Endothelial cell of umbilical vein (primary cell): ENCODE measurements at regions not wholly inside any gene's neighbourhood (a gene's known extent, or its start where the extent isn't known, plus 50 kb on each side); places are given as distances from the start of the nearest gene placed in this dataset.

Experiments
- BruUV-seq: library from RNA; stranded (reverse); fragments of 400-500 nt; replicated peaks from 2 replicates; lab custom pipeline; 2021; lab: Mats Ljungman, UMichigan
- CTCF ChIA-PET: fragments of 300-600, 350-600 bp; sonication (Branson Sonifier 250); formaldehyde crosslinking; loops from one replicate; lab custom pipeline; 2021; ENCODE audit warnings: antibody characterized with exemption, inconsistent platforms; lab: Charles Lee
- POLR2A ChIA-PET: fragments of 300-600, 350-600 bp; sonication (Branson Sonifier 250); formaldehyde crosslinking; loops from one replicate; lab custom pipeline; 2021; ENCODE audit warnings: antibody characterized with exemption, inconsistent platforms; lab: Charles Lee
- DNase-seq: peaks from one replicate; pipeline ENCODE4 v3.0.0-alpha.2; 2011; ENCODE audit warnings: low read depth, low spot score
- FAIRE-seq: peaks from 2 replicates; lab custom pipeline; 2011; peaks lifted over from hg19 to GRCh38; lab: Jason Lieb, UNC
- H2AFZ ChIP-seq: 2 replicates; pipeline ENCODE4 v1.6.0; 2012; ENCODE audit warnings: low read depth, low read length, control low read depth, inconsistent platforms
- H3K27ac ChIP-seq: 2 replicates; pipeline ENCODE4 v1.5.1; 2011; ENCODE audit warnings: low read depth, mild to moderate bottlenecking, control low read depth, low read length, moderate library complexity; ENCODE audit not compliant: insufficient read depth
- H3K27me3 ChIP-seq, 2 experiments: 2 replicates each; pipeline versions ENCODE4 v1.6.0 to v1.6.1; 2011; ENCODE audit warnings: low read length in 2 of 2, mixed read lengths in 1 of 2; ENCODE audit not compliant: control insufficient read depth in 2 of 2, insufficient read depth in 2 of 2
- H3K36me3 ChIP-seq, 2 experiments: 2 replicates in 1 of 2; 3 replicates in 1 of 2; pipeline ENCODE4 v1.5.1; 2011; ENCODE audit warnings: low read length in 2 of 2, mild to moderate bottlenecking in 1 of 2, moderate library complexity in 1 of 2; ENCODE audit not compliant: control insufficient read depth in 2 of 2, insufficient read depth in 2 of 2; ENCODE audit errors: extremely low read depth in 1 of 2
- H3K4me1 ChIP-seq: 3 replicates; pipeline ENCODE4 v1.5.1; 2011; ENCODE audit warnings: mild to moderate bottlenecking, low read length; ENCODE audit not compliant: control insufficient read depth, insufficient read depth; ENCODE audit errors: extremely low read depth
- H3K4me2 ChIP-seq: 2 replicates; pipeline ENCODE4 v1.6.1; 2011; ENCODE audit warnings: low read length, control low read depth, mixed read lengths; ENCODE audit not compliant: insufficient read depth
- H3K4me3 ChIP-seq, 3 experiments: fragments of 200-600 bp in 1 of 3; sonication (generic), shearing (Covaris generic) in 1 of 3; replicated peaks in 1 of 3; 2 replicates each; pipeline ENCODE4 v1.5.1; 2011 to 2016; ENCODE audit warnings: control low read depth in 3 of 3, low read length in 3 of 3, mild to moderate bottlenecking in 2 of 3, inconsistent platforms in 1 of 3, low read depth in 1 of 3, moderate library complexity in 1 of 3; ENCODE audit not compliant: insufficient read depth in 1 of 3
- H3K79me2 ChIP-seq: 2 replicates; pipeline ENCODE4 v1.6.0; 2012; ENCODE audit warnings: low read length, inconsistent platforms; ENCODE audit not compliant: control insufficient read depth, insufficient read depth
- H3K9ac ChIP-seq: replicated peaks from 2 replicates; pipeline ENCODE3; 2011; ENCODE audit warnings: low read length, control low read depth; ENCODE audit not compliant: insufficient read depth; ENCODE audit errors: extremely low read depth
- H3K9me1 ChIP-seq: replicated peaks from 3 replicates; pipeline ENCODE4 v1.6.0; 2011; ENCODE audit warnings: mild to moderate bottlenecking, low read length; ENCODE audit not compliant: control insufficient read depth, insufficient read depth; ENCODE audit errors: extremely low read depth
- H3K9me3 ChIP-seq: replicated peaks from 2 replicates; pipeline ENCODE4 v1.5.1; 2012; ENCODE audit warnings: low read length, inconsistent platforms; ENCODE audit not compliant: control insufficient read depth, insufficient read depth
- H4K20me1 ChIP-seq: replicated peaks from 2 replicates; pipeline ENCODE3; 2011; ENCODE audit warnings: mild to moderate bottlenecking, low read length; ENCODE audit not compliant: control insufficient read depth, insufficient read depth; ENCODE audit errors: extremely low read depth
- EZH2 ChIP-seq: IDR thresholded peaks from 2 replicates; pipeline ENCODE4 v1.6.1; 2012; ENCODE audit warnings: borderline replicate concordance, low read depth, mild to moderate bottlenecking, moderate library complexity, low read length, inconsistent platforms; ENCODE audit not compliant: severe bottlenecking
- FOS ChIP-seq: IDR thresholded peaks from 2 replicates; pipeline ENCODE4 v1.6.1; 2011; ENCODE audit warnings: mild to moderate bottlenecking, low read length, moderate library complexity, borderline replicate concordance; ENCODE audit not compliant: insufficient read depth
- GATA2 ChIP-seq: IDR thresholded peaks from 2 replicates; pipeline ENCODE4 v1.7.0; 2011; ENCODE audit warnings: low read depth, mild to moderate bottlenecking, moderate library complexity, mixed read lengths, low read length; ENCODE audit not compliant: insufficient read length, insufficient read depth
- JUN ChIP-seq: IDR thresholded peaks from 2 replicates; pipeline ENCODE4 v1.6.1; 2011; ENCODE audit warnings: borderline replicate concordance, low read depth; ENCODE audit not compliant: insufficient read length, insufficient read depth
- MYC ChIP-seq: IDR thresholded peaks from one replicate; pipeline ENCODE4 v1.6.1; 2011; ENCODE audit warnings: mild to moderate bottlenecking, low read depth, low read length
- POLR2A ChIP-seq: IDR thresholded peaks from 2 replicates; pipeline ENCODE4 v1.6.1; 2012; ENCODE audit warnings: low read depth, mild to moderate bottlenecking, control low read depth, low read length
- POLR2AphosphoS5 ChIP-seq: IDR thresholded peaks from 2 replicates; pipeline ENCODE4 v1.6.1; 2012; ENCODE audit warnings: low read depth, mild to moderate bottlenecking, control low read depth, low read length, moderate library complexity; ENCODE audit not compliant: insufficient read depth
- dilution Hi-C: fragments of 300-500 bp; cut with MboI; formaldehyde crosslinking; loops from one replicate; pipeline ENCODE4 v1.15.0; 2019; ENCODE audit warnings: low sequenced_read_pairs; ENCODE audit not compliant: extremely low pct_ligation_motif_present
- intact Hi-C: fragments of 100-400 bp; cut with micrococcal nuclease; formaldehyde crosslinking; loops from one replicate; pipeline ENCODE4 v1.10.0; 2022
- TF ChIP-seq, protein P1 (sequence below): IDR thresholded peaks from 2 replicates; pipeline ENCODE4 v1.6.1; 2011; ENCODE audit not compliant: insufficient read depth, insufficient read length
- TF ChIP-seq, protein P2 (sequence below), 2 donors: IDR thresholded peaks; 1 replicate in 1 of 2; 2 replicates in 1 of 2; pipeline ENCODE4 v1.5.1; 2011; ENCODE audit warnings: low read length in 2 of 2, mild to moderate bottlenecking in 2 of 2, moderate library complexity in 2 of 2, control low read depth in 1 of 2, inconsistent platforms in 1 of 2, low read depth in 1 of 2; ENCODE audit not compliant: insufficient read depth in 1 of 2; ENCODE audit errors: extremely low read depth in 1 of 2

DNA sequence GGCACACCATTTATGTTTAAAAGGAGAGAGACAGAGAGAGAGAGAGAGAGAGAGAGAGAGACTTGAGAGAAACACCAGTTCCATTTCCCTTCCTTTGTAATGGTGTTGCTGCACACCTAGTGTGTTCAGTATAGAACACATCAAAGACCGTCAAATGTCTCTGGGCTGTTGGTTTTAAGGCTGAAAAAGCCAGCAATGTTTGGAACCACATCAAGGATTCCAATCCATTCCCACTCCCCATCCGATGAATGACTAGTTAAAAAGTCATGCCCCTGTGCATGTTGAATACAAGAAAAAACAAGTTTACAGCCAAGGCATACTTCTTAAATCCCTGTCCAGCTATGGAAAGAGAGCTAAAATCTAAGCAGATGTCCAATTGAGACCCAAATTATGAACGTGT, 83.0 kb upstream of the IFNE start:
- Histone ChIP-seq H3K4me2 (no peak overlapping the region), H4K20me1 (no peaks in the 10 kb centered on the region), H3K4me1 (peaks cover 4% of the 10 kb centered on the region), H2AFZ (no peak overlapping the region), H3K27me3 (no peaks in the 10 kb centered on the region), H3K9me1 (no peaks in the 10 kb centered on the region), H3K79me2 (peaks cover 8% of the 10 kb centered on the region), H3K4me3 (no peak overlapping the region), H3K9ac (no peak overlapping the region), H3K36me3 (no peaks in the 10 kb centered on the region), H3K9me3 (no peaks in the 10 kb centered on the region), H3K27ac (no peak overlapping the region)
- CTCF ChIA-PET = no interaction called here
- POLR2A ChIA-PET = no interaction called here
- dilution Hi-C loops = loop anchor here (25.0 kb wide), 1 partner anchor 222 kb away; no protein-coding TSS in a partner anchor
- DNase-seq (no peak), FAIRE-seq (no peak)
- TF ChIP-seq, protein P1, sequence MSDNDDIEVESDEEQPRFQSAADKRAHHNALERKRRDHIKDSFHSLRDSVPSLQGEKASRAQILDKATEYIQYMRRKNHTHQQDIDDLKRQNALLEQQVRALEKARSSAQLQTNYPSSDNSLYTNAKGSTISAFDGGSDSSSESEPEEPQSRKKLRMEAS = no peak
- TF ChIP-seq POLR2AphosphoS5 (no peak), FOS (no peak), GATA2 (no peak), JUN (no peak), MYC (no peak), POLR2A (no peak), EZH2 (no peak)
- TF ChIP-seq, protein P2, sequence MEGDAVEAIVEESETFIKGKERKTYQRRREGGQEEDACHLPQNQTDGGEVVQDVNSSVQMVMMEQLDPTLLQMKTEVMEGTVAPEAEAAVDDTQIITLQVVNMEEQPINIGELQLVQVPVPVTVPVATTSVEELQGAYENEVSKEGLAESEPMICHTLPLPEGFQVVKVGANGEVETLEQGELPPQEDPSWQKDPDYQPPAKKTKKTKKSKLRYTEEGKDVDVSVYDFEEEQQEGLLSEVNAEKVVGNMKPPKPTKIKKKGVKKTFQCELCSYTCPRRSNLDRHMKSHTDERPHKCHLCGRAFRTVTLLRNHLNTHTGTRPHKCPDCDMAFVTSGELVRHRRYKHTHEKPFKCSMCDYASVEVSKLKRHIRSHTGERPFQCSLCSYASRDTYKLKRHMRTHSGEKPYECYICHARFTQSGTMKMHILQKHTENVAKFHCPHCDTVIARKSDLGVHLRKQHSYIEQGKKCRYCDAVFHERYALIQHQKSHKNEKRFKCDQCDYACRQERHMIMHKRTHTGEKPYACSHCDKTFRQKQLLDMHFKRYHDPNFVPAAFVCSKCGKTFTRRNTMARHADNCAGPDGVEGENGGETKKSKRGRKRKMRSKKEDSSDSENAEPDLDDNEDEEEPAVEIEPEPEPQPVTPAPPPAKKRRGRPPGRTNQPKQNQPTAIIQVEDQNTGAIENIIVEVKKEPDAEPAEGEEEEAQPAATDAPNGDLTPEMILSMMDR (IDR thresholded peaks at IDR 0.05; ENCODE audit: extremely low read depth in 1 of 2, insufficient read depth in 1 of 2, low read depth in 1 of 2, low read length in 2 of 2) = no peak
- intact Hi-C loops = no loop called here
- BruUV-seq = no TSS peak
